ENCODE measurements at regions not wholly inside any gene's neighbourhood (a gene's known extent, or its start where the extent isn't known, plus 50 kb on each side); places are given as distances from the start of the nearest gene placed in this dataset.
"Not testable (repeated sequence)": the region's sequence is repeated elsewhere in the genome, so short reads cannot be mapped to it uniquely, and the experiment has no call there.

- peak; percentile 40 to 55 for DNase-seq
Observed at GRCh38 chr5:56412601-56413379, 179.7 kb upstream of the ANKRD55 start.

GRCh38 chr5:56410696-56411095, 177.6 kb upstream of the ANKRD55 start:
- no peak for DNase-seq

GRCh38 chr5:56409331-56410190, 176.4 kb upstream of the ANKRD55 start:
- DNase-seq: no peak

GRCh38 chr5:56406838-56407237, 173.7 kb upstream of the ANKRD55 start:
- DNase-seq: no peak

- no peak for DNase-seq
Observed at GRCh38 chr5:56406221-56406620, 173.1 kb upstream of the ANKRD55 start.

GRCh38 chr5:56405116-56405908, 172.2 kb upstream of the ANKRD55 start:
- DNase-seq: no peak

- no peak for DNase-seq
Observed at GRCh38 chr5:56402266-56403220, 169.4 kb upstream of the ANKRD55 start.

- DNase-seq: not testable (repeated sequence)
Observed at GRCh38 chr5:56397796-56398195, 164.7 kb upstream of the ANKRD55 start.

GRCh38 chr5:56396634-56397033, 163.5 kb upstream of the ANKRD55 start:
- DNase-seq: no peak

- no peak for DNase-seq
Observed at GRCh38 chr5:56389261-56389660, 156.1 kb upstream of the ANKRD55 start.

- no peak for DNase-seq
Observed at GRCh38 chr5:56388229-56388985, 155.3 kb upstream of the ANKRD55 start.

- peak; percentile 8 to 22 for DNase-seq
Observed at GRCh38 chr5:56386046-56386445, 152.9 kb upstream of the ANKRD55 start.

GRCh38 chr5:56384186-56384585, 151.1 kb upstream of the ANKRD55 start:
- DNase-seq: no peak

- no peak for DNase-seq
Observed at GRCh38 chr5:56383761-56384160, 150.6 kb upstream of the ANKRD55 start.

- DNase-seq: no peak
Observed at GRCh38 chr5:56382896-56383295, 149.8 kb upstream of the ANKRD55 start.

- no peak for DNase-seq
Observed at GRCh38 chr5:56377573-56377972, 144.4 kb upstream of the ANKRD55 start.

- DNase-seq: no peak
Observed at GRCh38 chr5:56376128-56376527, 143.0 kb upstream of the ANKRD55 start.

- DNase-seq: no peak
Observed at GRCh38 chr5:56375011-56375410, 141.9 kb upstream of the ANKRD55 start.

GRCh38 chr5:56372491-56372890, 139.4 kb upstream of the ANKRD55 start:
- DNase-seq: not testable (repeated sequence)

- no peak for DNase-seq
Observed at GRCh38 chr5:56369361-56369811, 136.3 kb upstream of the ANKRD55 start.

GRCh38 chr5:56367748-56368147, 134.6 kb upstream of the ANKRD55 start:
- DNase-seq: no peak

Data from Kasumi-1 (cell line).